Activated CD4-positive, alpha-beta T cell treated with anti-CD3 and anti-CD28 coated beads, Interleukin-2, amount 50 U/mL, for 48 hours (primary cell): ENCODE measurements at regions not wholly inside any gene's neighbourhood (a gene's known extent, or its start where the extent isn't known, plus 50 kb on each side); places are given as distances from the start of the nearest gene placed in this dataset.

Experiments
- DNase-seq, 2 experiments: peaks; one replicate each; pipeline ENCODE4 v3.0.0-alpha.2; 2020

GRCh38 chr22:27463121-27463660 is 338.4 kb downstream of the MN1 start:
- no peak for DNase-seq

DNA sequence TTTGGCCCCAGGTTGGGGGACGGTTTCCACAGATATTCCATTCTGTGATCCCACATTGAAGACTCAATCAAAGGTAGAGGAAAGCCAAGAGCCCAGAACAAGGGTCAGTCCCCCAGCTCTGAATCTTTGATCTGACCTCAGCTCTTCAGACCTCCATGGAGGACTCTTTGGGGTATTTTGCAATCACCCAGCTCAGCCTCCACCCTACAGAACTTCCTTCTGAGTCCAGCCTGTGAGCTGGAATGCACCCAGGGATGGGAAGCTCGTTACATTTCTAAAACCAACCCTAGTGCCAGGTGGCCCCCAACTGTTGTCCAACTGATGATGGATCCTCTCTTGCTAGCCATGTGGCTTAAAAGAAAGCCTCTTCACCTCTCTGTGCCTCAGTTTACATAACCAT is 335.3 kb downstream of the MN1 start:
- DNase-seq, result no peak

DNA sequence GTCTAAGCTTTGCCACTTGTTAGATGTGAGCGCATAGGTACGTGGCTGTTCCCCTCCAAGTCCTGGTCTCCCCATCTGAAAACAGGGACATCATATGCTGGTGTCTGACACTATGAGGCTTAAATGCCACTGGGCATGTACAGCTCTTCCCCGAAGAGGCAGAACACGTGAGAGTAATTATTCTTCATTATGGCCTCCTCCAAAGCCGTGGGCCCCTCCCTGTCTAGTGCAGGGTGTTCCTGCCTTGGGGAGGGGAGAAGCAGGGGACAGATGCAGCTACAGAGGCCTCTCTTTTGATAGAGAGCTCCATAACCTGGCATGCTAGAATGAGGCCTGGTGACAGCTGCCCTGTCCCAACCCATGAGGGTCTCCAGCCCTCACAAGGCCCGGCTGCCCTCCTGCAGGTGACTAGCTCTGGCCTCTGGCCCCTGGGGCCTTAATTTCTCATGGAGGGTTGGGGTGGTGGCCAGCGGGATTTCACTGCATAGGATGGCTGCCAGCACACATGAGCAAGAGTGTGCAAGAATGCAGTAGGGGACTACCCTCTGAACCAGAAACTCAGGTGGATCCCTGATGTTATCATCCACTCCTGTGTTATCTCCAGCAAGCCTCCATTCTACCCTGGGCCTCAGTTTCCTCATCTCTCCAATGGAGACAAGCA is 334.6 kb downstream of the MN1 start:
- no peak for DNase-seq

GRCh38 chr22:27467711-27468110 is 333.8 kb downstream of the MN1 start:
- no peak for DNase-seq

- no peak for DNase-seq
These were observed 332.8 kb downstream of the MN1 start for GRCh38 chr22:27468712-27469111.

DNA sequence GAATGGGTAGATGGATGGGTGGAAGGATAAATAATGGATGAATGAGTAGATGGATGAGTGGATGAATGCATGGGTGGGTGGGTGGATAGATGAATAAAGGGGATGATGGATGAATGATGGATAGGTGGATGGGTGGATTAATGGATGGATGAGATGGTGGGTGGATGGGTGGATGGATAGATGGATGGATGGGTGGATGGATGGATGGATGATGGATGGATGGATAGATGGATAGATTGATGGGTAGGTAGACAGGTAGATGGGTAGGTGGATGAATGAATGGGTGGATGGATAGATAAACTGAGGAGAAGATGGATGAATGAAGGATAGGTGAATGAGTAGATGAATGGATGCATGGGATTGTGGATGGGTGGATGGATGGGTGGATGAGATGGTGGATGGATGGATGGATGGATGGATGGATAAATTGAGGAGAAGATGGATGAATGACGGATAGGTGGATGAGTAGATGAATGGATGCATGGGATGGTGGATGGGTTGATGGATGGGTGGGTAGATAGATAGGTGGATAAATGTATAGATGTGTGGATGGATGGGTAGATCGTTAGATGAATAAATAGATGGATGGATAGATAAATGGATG is 331.3 kb downstream of the MN1 start:
- DNase-seq, result no peak

GRCh38 chr22:27472975-27473374 is 328.6 kb downstream of the MN1 start:
- DNase-seq, result no peak

- DNase-seq, result no peak
These were observed 328.0 kb downstream of the MN1 start for GRCh38 chr22:27473533-27473932.

DNA sequence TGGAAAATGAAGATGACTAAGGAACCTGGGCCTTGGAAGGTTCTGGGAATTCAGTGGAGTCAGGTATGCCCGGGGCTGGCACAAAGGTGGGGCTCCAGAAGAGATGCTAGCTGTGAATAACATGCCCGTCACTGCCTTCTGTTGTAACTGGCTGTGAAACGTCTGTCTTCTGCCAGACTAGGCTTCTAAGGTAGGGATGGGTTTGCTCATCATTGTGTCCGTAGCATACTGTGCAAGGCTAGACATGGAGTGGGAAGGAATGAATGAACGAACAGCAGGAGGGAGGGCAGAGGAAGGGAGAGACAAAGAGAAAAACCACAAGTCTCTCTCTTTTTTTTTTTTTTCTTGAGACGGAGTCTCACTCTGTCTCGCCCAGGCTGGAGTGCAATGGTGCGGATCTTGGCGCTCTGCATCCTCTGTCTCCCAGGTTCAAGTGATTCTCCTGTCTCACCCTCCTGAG is 327.4 kb downstream of the MN1 start:
- no peak for DNase-seq

- DNase-seq, result no peak
These were observed 326.6 kb downstream of the MN1 start for GRCh38 chr22:27474711-27475547.

GRCh38 chr22:27475548-27475897 is 326.0 kb downstream of the MN1 start:
- no peak for DNase-seq

GRCh38 chr22:27476318-27476717 is 325.2 kb downstream of the MN1 start:
- DNase-seq, result no peak

DNA sequence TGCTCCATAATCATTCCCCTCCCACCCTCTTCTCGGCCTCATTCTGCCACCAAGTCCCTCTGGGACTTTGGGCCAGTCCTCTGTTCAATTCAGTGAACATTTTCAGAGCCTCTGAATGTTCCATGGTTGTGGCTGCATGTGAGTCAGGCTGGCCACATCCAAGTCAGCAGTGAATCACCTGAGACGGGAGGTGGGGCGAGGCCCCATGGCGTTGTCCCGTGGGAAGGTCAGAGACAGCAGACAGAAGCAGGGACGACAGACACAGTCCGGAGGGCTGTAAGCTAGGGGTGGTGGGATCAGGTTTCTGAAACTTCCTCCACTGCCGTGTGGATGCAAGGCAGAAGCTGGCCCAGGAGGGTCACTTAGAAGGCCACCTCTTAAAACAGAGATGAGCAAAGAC is 324.8 kb downstream of the MN1 start:
- DNase-seq, result no peak

GRCh38 chr22:27477171-27477570 is 324.4 kb downstream of the MN1 start:
- no peak for DNase-seq

DNA sequence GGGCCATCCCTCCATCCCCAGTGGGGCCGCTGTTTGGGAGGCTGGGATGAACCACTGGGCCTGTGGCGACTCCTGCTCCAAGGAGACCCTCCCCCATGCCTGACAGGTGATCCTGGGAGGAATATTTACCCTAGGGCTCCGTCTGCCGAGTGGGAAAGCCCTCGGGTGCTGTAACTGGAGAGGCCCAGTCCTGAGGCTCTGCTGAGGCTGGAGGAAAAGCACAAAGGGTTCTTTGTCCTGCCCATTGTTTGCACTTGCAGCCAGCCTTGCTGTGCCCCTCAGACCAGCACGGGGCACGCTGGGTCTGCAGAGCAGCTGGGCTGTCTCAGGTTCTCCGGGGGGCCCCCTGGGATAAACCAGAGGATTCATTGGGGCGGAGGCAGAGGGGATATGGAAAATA is 321.1 kb downstream of the MN1 start:
- no peak for DNase-seq

- DNase-seq, result no peak
These were observed 319.2 kb downstream of the MN1 start for GRCh38 chr22:27482402-27482801.

DNA sequence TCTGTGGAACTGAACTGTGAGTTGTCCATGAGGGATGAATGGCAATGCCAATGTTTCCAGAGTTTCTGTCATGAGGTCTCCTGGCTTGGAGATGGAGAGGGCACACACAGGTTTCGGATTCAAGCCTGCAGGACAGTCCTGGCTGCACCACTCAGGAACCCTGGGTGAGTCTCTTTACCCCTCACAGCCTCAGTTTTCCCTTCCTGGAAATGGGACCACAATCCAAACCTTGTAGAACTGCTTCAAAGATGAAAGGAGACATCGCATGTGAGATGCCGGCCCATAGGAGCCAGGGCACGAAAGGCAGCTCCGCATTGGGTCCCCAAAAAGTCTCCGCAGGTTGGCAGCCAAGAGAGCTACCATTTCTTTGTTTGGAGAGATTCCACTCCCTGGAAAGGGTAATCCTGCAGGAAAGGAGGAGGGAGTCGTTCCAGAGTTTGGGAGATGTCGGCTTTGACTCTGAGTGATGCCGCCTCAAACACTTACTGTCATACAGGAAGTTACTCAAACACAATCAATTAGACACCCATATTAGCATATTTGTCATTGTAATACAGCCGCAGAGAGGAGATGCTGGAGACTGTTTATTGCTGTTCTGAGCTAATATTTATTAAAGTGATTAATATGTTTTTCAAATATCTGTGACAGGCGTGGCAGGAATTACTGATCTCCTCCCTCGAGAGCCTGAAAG is 318.3 kb downstream of the MN1 start:
- DNase-seq, result no peak

GRCh38 chr22:27485842-27486241 is 315.7 kb downstream of the MN1 start:
- no peak for DNase-seq

GRCh38 chr22:27487600-27488452 is 313.7 kb downstream of the MN1 start:
- DNase-seq, result no peak

- no peak for DNase-seq
These were observed 312.9 kb downstream of the MN1 start for GRCh38 chr22:27488456-27489177.

DNA sequence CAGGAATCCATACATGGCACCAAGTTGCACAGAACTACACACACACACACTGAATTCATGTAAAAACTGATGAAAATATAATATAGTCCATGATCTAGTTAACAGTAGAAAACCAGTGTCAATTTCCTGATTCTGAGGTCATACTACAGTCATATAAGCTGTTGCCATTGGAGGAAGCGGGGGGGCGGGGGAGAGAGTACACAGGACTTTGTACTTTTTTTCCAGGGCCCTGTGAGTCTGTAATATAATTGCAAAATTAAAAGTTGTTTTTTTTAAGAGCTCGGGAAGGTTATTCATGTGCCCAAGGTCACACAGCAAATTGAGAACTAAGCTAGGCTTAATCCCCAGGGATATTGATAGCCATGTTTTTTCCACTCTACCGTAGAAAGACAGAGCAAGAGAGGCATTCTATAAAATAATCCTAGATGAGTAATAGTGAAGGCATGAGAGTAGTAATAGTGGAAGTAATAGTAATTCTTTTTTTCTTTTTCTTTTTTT is 312.3 kb downstream of the MN1 start:
- DNase-seq, result no peak
